Endothelial cell (in vitro differentiated cells): ENCODE measurements at regions not wholly inside any gene's neighbourhood (a gene's known extent, or its start where the extent isn't known, plus 50 kb on each side); places are given as distances from the start of the nearest gene placed in this dataset.

ENCODE experiments used
- DNase-seq: peaks from one replicate; pipeline ENCODE4 v3.0.0; 2021; ENCODE audit warnings: low spot score
- H3K27ac Mint-ChIP-seq: one replicate; pipeline ENCODE4 v1.8.0; 2021; ENCODE audit warnings: mixed read lengths, inconsistent platforms; ENCODE audit not compliant: unreplicated experiment
- H3K27me3 Mint-ChIP-seq: one replicate; pipeline ENCODE4 v1.8.0; 2021; ENCODE audit warnings: mild to moderate bottlenecking, moderate library complexity, mixed read lengths, inconsistent platforms; ENCODE audit not compliant: unreplicated experiment
- H3K36me3 Mint-ChIP-seq: one replicate; pipeline ENCODE4 v1.8.0; 2021; ENCODE audit warnings: mild to moderate bottlenecking, low read depth, mixed read lengths, inconsistent platforms; ENCODE audit not compliant: unreplicated experiment
- H3K4me1 Mint-ChIP-seq: one replicate; pipeline ENCODE4 v1.8.0; 2021; ENCODE audit warnings: mild to moderate bottlenecking, mixed read lengths, inconsistent platforms; ENCODE audit not compliant: unreplicated experiment
- H3K4me3 Mint-ChIP-seq: one replicate; pipeline ENCODE4 v1.8.0; 2021; ENCODE audit warnings: mild to moderate bottlenecking, mixed read lengths, inconsistent platforms; ENCODE audit not compliant: unreplicated experiment
- H3K9me3 Mint-ChIP-seq: one replicate; pipeline ENCODE4 v1.8.0; 2021; ENCODE audit warnings: mixed read lengths, inconsistent platforms; ENCODE audit not compliant: unreplicated experiment
- TF ChIP-seq, protein P1 (sequence below): fragments of 200-600 bp; sonication (generic); IDR thresholded peaks from one replicate; pipeline ENCODE4 v1.5.0; 2021; ENCODE audit warnings: antibody characterized with exemption; ENCODE audit not compliant: unreplicated experiment

DNA sequence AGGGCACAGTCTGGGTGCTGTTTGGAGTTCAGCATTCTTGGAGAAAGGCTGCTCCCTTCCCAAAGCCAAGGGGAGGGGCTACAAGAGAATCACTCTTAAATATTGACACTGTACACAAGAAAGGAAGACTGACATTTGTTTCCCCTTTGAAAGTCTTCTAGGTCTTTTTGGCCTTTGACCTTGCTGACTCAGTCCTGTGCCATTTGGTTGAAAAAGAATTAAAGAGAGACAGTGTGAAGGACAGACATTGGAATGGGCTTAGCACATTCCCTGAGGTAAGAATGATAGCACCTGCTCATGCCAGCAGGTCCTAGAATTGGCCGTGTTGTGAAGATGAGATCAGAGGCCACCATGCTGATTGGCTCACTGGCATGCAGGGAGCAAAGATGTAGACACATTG, 271.4 kb upstream of the ZNF608 start:
- Mint-ChIP-seq H3K4me3 (no peak overlapping the region), H3K36me3 (no peaks in the 10 kb centered on the region), H3K27me3 (no peaks in the 10 kb centered on the region), H3K9me3 (no peaks in the 10 kb centered on the region), H3K27ac (no peak overlapping the region), H3K4me1 (no peaks in the 10 kb centered on the region)
- TF ChIP-seq, protein P1, sequence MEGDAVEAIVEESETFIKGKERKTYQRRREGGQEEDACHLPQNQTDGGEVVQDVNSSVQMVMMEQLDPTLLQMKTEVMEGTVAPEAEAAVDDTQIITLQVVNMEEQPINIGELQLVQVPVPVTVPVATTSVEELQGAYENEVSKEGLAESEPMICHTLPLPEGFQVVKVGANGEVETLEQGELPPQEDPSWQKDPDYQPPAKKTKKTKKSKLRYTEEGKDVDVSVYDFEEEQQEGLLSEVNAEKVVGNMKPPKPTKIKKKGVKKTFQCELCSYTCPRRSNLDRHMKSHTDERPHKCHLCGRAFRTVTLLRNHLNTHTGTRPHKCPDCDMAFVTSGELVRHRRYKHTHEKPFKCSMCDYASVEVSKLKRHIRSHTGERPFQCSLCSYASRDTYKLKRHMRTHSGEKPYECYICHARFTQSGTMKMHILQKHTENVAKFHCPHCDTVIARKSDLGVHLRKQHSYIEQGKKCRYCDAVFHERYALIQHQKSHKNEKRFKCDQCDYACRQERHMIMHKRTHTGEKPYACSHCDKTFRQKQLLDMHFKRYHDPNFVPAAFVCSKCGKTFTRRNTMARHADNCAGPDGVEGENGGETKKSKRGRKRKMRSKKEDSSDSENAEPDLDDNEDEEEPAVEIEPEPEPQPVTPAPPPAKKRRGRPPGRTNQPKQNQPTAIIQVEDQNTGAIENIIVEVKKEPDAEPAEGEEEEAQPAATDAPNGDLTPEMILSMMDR, result no peak
- no peak for DNase-seq

DNA sequence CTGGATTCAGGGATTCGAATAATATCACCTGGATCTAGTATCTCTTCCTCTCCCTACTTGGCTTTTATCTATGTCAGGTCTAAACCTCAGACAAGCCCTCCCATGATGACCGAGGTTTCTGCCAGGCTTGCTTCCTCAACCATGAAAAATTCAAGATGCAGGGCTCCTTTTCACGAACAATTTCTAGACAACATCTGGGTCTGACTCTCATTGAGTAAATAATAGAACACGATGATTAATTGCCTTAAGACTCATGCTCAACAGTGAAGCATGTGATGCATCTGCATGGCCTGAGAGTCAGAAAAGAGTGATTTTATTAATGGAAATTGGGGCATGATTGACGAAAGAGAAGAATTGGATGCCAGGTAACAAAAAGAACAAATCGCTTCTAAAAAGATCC, 277.2 kb upstream of the ZNF608 start:
- H3K27ac Mint-ChIP-seq, result no peak overlapping the region
- DNase-seq, result no peak
- TF ChIP-seq, protein P1, result no peak
- H3K4me3 Mint-ChIP-seq, result no peak overlapping the region
- no peaks in the 10 kb centered on the region for H3K36me3 Mint-ChIP-seq
- H3K4me1 Mint-ChIP-seq, result no peaks in the 10 kb centered on the region
- no peaks in the 10 kb centered on the region for H3K9me3 Mint-ChIP-seq
- H3K27me3 Mint-ChIP-seq, result no peaks in the 10 kb centered on the region

DNA sequence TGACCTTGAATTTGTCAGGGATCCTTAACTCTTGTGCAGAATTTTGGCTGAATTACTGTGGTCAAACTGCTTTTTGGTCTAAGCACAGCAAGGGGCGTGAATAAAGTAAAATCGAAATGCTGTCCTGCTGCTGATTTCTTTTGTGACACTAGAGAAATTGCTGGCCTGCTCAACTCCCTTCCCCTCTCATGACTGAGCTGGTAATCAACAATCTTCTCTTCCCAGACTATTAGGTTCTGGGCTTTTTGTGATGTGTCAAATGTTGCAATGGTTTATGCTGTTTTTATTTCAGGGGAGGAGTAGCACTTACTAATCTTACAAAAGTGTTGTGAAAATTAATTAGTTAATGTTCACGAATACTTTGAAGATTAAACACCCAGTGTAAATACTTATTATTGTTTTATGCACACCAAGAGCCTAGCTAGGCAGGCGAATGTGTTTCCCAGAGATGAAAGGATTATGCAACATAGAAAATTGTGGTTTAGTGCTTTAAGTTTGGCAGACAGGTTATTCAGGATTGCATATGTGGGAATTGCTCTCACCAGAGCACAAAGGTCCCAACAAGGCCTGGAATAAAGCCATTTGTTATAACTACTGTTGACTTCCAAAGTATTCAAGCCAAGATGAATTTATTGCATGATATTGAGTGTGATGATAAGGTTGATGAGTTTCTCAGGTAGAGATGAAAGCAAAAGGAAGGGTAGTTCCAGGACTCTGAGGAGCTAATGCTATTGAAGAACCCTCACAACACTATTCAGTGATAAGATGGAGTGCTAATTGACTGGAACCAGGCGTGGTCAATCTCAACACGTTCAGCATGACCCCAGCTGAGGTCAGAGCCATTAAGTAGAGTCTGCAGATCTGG, 280.7 kb upstream of the ZNF608 start:
- Mint-ChIP-seq H3K4me3 (no peak overlapping the region), H3K27me3 (peaks cover 1% of the 10 kb centered on the region), H3K27ac (no peak overlapping the region), H3K9me3 (no peaks in the 10 kb centered on the region), H3K4me1 (no peaks in the 10 kb centered on the region), H3K36me3 (no peaks in the 10 kb centered on the region)
- DNase-seq, result no peak
- TF ChIP-seq, protein P1, result no peak

DNA sequence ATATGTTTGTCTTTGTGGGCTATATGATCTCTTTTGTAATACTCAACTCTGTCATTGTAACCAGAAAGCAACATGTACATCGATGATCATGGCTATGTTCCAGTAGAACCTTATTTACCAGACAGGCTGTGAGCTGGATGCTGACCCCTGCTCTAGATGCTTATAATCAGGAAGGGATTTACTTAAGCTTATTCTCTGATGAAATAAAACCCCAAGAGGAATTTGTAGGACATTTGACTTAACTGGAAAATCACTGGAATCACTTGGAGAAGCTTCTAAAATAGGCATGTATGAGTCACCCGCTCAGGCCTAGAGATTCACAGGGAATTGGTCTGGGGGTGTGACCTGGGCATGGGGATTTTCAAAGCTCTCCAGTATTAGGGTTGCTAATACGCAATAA, 285.8 kb upstream of the ZNF608 start:
- Mint-ChIP-seq H3K27ac (no peak overlapping the region), H3K4me3 (no peak overlapping the region), H3K4me1 (no peaks in the 10 kb centered on the region), H3K36me3 (no peaks in the 10 kb centered on the region), H3K9me3 (no peaks in the 10 kb centered on the region), H3K27me3 (peaks cover 1% of the 10 kb centered on the region)
- TF ChIP-seq, protein P1, result no peak
- no peak for DNase-seq

DNA sequence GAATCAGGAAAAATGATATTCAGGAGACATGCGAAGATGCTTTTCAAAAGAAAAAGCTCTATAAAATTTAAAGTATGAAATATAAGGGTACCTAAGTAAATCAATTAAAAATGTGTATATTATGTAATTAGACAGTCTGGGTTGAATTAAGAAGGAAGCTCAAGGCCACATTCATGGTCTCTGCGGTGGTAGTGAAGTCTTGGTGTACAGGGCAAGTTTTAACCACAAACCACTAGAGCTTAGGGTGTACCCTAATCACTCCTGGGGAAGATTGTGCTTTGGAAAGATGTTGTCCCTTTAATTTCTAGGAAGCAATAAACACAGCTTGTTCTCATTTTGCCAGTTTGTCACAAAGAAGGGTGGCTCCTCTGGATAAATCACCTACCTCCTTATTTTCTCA, 287.2 kb upstream of the ZNF608 start:
- H3K27me3 Mint-ChIP-seq, result peaks cover 1% of the 10 kb centered on the region
- TF ChIP-seq, protein P1, result no peak
- no peak overlapping the region for H3K27ac Mint-ChIP-seq
- no peaks in the 10 kb centered on the region for H3K36me3 Mint-ChIP-seq
- H3K4me1 Mint-ChIP-seq, result peaks cover 4% of the 10 kb centered on the region
- no peak overlapping the region for H3K4me3 Mint-ChIP-seq
- no peak for DNase-seq
- H3K9me3 Mint-ChIP-seq, result no peaks in the 10 kb centered on the region
